ENCODE measurements at regions not wholly inside any gene's neighbourhood (a gene's known extent, or its start where the extent isn't known, plus 50 kb on each side); places are given as distances from the start of the nearest gene placed in this dataset.

GRCh38 chr3:31252216-31253185, 280.2 kb upstream of the STT3B start:
- intact Hi-C loops (cut with micrococcal nuclease), result no loop called here
- DNase-seq (no peak), ATAC-seq (no peak)

GRCh38 chr3:31253782-31254181, 278.9 kb upstream of the STT3B start:
- DNase-seq (no peak), ATAC-seq (no peak)
- intact Hi-C loops (cut with micrococcal nuclease), result no loop called here

DNA sequence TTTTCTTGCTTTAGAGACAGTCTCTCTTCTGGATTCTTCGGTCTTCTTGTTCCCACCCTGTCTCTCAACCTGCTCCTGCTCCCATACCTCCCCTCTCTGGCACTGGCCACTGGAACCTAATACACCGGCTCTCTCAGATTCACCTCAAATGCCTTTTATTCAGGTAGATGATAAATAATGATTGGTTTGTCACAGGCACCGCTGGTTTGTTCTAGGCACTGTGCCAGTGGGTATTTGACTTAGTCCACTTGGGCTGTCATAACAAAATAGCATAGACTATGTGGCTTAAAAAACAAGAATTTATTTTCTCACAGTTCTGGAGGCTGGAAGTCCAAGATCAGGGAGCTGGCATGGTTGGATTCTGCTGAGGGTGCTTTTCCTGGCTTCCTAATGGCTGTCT, 278.2 kb upstream of the STT3B start:
- ATAC-seq (no peak), DNase-seq (no peak)
- intact Hi-C loops (cut with micrococcal nuclease), result no loop called here

DNA sequence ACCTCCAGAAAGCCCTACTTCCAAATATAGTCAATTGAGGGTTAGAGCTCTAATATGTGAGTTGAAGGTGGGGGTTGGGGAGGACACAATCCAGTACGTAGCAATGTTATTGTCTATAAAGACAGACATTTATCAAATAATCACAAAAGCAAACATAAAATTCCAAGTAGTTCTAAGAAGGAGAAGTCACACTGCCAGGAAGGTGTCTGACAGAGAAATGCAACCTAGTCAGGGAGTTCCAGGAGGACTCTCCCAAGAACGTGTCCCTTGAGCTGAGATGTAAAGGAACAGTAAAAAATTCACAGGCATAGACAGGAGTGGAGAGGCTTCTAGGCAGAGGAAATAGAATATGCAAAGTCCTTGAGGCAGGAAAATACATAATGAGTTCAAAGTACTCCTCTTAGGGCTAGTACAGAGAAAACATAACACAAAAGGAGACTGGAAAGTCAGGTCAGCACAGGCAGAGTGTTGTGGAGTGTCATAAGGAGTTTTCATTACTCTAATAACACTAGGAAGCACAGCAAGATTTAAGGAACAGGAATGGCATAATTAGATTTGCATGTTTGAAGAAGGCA, 277.6 kb upstream of the STT3B start:
- intact Hi-C loops (cut with micrococcal nuclease), result no loop called here
- no peak for ATAC-seq
- no peak for DNase-seq

DNA sequence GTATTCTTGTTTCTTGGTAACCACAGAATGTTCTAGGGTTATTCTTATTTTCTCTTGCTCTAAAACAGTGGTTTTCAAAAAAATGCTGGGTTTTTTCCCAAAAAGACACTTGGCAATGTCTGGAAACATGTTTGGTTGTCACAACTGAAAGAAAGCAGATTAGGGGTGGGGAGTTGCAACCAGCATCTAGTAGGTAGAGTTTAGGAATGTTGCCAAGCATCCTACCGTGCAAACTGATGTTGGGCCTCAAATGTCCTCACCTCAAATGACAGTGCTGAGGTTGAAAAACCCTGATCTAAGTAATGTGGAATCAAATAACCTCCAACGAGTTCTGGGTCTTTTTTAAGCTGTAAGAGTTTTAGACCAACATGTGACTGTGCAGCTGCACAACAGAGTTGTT, 270.5 kb upstream of the STT3B start:
- no peak for DNase-seq
- no peak for ATAC-seq
- intact Hi-C loops (cut with micrococcal nuclease), result no loop called here

- ATAC-seq (no peak), DNase-seq (no peak)
- intact Hi-C loops (cut with micrococcal nuclease), result no loop called here
These were observed 268.8 kb upstream of the STT3B start for GRCh38 chr3:31263897-31264296.

GRCh38 chr3:31265646-31266428, 266.9 kb upstream of the STT3B start:
- no peak for DNase-seq
- peak; percentile 37 for ATAC-seq
- intact Hi-C loops (cut with micrococcal nuclease), result no loop called here

DNA sequence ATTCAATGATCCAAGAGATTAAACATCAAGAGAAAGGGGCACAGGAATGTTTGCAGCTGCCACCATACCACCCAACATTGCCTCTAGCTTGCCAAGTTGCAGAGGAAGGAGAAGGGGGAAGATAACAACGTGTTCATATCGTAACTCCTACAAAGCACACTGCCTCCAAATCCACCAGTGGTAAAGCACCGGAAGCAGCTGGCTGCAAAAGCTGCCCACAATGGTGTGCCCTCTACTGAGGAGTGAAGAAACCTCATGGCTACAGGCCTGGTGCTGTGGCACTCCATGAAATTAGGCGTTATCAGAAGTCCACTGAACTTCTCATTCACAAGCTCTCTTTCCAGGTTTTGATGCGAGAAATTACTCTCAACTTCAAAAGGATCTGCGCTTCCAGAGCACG, 263.9 kb upstream of the STT3B start:
- DNase-seq, result no peak
- ATAC-seq, result no peak
- intact Hi-C loops (cut with micrococcal nuclease), result no loop called here

DNA sequence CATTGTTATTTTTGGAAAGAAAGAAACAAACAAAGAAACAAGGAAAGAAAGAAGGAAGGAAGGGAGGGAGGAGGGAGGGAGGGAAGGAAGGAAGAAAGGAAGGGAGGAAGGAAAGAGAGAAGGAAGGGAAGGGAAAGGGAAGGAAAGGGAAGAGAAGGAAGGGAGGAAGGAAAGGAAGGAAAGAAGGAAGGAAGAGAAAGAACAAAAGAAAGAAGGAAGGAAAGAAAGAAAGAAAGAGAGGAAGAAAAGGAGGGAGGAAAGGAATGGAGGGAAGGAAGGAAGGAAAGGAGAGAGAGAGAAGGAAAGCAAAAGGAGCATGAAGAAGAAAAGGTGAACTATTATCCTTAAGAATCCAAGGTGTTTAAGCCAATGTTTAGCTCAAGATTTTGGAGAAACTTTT, 262.7 kb upstream of the STT3B start:
- no peak for DNase-seq
- ATAC-seq, result no peak
- intact Hi-C loops (cut with micrococcal nuclease), result no loop called here

DNA sequence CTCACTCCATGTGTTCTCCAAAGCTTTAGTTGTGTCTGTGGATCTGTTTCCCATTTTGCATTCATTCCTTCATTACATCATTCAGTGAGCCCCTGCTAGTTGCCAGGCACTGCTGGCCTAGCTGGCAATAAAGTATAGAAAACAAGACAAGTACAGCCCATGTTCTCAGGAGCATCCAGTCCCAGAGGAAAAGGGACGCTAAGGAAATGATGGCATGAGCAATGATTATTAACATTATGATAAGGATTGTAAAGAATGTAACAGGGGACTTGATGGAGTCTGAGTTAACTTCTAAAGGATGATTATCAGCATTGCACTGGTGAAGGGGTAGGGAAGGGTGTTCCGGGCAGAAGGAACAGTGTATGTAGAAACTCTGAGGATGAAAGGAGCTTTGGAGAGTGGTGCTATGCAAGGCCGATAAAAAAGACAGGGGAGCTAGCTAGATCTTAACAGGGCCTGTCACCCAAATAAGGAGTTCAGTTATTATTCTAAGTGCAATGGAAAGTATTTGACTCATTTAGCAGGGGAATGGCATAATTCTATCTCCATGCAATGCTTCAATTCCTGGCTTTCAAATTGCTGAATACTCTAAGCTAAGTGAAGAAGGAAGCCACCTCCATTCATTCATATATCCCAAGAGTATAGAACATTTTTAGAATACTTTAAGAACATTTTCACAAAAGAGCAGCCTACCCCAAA, 258.2 kb upstream of the STT3B start:
- intact Hi-C loops (cut with micrococcal nuclease), result no loop called here
- DNase-seq (no peak), ATAC-seq (peak; percentile 39)

- DNase-seq, result no peak
- peak; percentile 27 for ATAC-seq
- intact Hi-C loops (cut with micrococcal nuclease), result no loop called here
These were observed 257.6 kb upstream of the STT3B start for GRCh38 chr3:31275038-31275572.

GRCh38 chr3:31275583-31275982, 257.1 kb upstream of the STT3B start:
- intact Hi-C loops (cut with micrococcal nuclease), result no loop called here
- ATAC-seq, result no peak

DNA sequence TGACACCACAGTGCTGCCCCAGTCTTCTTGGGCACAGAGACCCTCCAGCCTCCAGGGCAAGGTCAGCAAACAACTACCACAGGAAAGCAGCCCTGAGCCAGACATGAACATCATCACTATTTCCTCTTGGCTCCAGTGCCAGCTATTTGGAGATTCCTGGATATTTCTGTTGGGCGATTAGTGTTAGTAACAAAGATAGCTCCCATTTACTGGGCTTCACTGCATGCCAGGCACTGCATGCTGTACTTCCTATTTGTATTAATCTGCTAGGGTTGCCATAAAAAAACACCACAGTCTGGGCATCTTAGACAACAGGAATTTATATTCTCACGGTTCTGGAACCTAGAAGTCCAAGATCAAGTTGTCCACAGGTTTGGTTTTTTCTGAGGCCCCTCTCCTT, 255.1 kb upstream of the STT3B start:
- intact Hi-C loops (cut with micrococcal nuclease), result no loop called here
- DNase-seq (no peak), ATAC-seq (no peak)

More at GRCh38 chr3:31275583-31275982, 257.1 kb upstream of the STT3B start:
- DNase-seq, result no peak

DNA sequence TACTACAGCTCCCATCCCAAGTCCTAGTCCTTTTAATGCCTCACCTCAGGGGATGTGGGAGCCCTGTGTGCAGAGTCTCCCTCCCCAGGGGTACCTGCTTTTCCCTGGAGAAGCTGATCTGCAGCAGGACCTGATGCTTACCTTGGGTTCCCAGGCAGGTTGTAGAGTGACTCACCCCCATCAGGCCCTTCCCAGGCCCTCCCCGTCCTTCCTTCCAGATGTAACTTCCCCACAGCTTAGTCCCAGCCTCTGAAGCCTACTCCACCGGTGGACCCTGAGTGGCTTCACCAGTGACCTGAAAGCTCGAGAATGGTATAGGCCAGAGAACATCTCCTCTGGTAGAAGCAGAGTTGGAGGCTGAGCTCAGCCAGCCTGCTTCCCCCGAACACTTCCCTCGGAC, 254.2 kb upstream of the STT3B start:
- ATAC-seq (no peak), DNase-seq (no peak)
- intact Hi-C loops (cut with micrococcal nuclease), result no loop called here

DNA sequence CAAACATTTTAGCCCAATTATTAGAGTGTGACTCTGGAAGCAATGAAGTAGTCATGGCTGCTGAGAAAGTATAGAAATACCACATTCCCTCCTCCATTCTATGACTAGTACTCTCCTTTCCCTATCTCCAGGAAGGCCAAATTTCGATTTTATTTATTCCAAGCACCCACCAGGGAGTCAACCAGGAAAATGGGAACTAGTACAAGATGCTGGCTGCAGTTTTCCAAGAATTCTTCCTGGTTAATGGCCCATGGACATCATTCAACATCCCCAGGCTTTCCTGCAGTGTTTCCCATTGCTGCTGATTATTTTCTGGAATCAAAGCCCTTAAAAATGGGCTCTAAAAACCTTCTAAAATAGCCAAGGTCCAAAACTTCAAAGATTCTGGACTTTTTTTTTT, 247.9 kb upstream of the STT3B start:
- intact Hi-C loops (cut with micrococcal nuclease), result no loop called here
- DNase-seq, result no peak

DNA sequence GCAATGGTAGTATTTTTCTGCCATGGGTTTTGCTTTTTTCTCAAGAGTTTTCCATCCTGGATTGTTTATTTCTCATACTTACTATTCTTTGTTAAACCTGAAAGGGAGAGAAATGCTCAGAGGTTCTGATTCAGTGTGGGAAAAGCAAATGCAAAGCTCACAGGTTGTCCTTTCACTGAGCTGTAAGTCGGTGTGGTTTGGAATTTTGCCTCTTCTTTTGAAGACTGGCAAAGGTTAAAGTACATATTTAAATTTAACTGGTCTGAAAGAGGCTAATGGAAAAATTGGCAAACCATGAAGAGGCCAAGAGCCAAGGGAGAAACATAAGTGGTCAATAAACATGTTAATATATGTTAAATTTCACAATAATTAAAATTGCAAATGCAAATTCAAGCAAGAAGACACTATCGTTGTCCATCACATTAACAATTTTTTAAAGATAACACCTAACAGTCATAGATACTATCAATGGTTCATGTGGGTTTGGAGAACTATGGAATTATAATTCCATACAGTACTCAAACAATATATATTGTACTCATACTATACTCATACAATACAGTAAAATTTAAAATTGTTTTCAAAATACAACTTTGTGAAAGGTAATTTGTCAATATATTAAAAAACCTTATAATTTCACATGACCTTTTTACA, 246.8 kb upstream of the STT3B start:
- ATAC-seq (no peak), DNase-seq (no peak)
- intact Hi-C loops (cut with micrococcal nuclease), result no loop called here

More for the DNA sequence above, 247.9 kb upstream of the STT3B start:
- ATAC-seq, result no peak

GRCh38 chr3:31288224-31288623, 244.5 kb upstream of the STT3B start:
- intact Hi-C loops (cut with micrococcal nuclease), result no loop called here
- no peak for ATAC-seq
- no peak for DNase-seq

- no peak for DNase-seq
- intact Hi-C loops (cut with micrococcal nuclease), result no loop called here
- ATAC-seq, result peak; percentile 40
These were observed 244.1 kb upstream of the STT3B start for GRCh38 chr3:31288641-31289100.

DNA sequence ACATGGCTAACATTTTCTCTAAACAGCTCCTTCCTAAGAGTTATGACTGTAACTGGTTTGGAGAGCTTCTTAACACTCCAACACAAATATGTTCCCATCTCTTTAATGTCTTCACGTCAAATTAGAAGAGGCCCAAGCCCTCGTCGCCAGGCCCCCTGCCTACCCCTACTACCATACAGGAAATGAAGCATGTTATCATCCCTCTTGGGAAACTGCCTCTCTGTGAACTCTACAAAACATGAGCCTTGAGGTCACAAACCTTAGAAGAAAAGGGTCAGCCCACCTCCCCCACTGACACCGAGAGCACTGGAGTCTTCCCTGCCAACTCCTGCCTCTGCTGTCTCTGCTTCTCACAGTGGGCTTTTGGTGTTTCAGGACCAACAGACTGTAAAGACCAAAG, 243.1 kb upstream of the STT3B start:
- ATAC-seq (no peak), DNase-seq (no peak)
- intact Hi-C loops (cut with micrococcal nuclease), result no loop called here
